IMR-90 (cell line): ENCODE measurements at regions not wholly inside any gene's neighbourhood (a gene's known extent, or its start where the extent isn't known, plus 50 kb on each side); places are given as distances from the start of the nearest gene placed in this dataset.

Experiments used
- ATAC-seq: fragments of 200-7000 bp; cut with Tn5 transposase; 2 replicates; pipeline ENCODE4 v1.9.1; 2020; ENCODE audit warnings: low read depth, mild to moderate bottlenecking, moderate library complexity
- BruUV-seq: library from RNA; stranded (reverse); fragments of 400-500 nt; replicated peaks from 2 replicates; lab custom pipeline; 2021; lab: Mats Ljungman, UMichigan
- CTCF ChIA-PET: fragments of 300-600 bp; formaldehyde crosslinking; extraction: SDS; loops from one replicate; lab custom pipeline; 2021; ENCODE audit warnings: antibody characterized with exemption; lab: Yijun Ruan, JAX
- POLR2A ChIA-PET: fragments of 300-600 bp; sonication (Branson Sonifier 250); formaldehyde crosslinking; loops from one replicate; lab custom pipeline; 2022; ENCODE audit warnings: antibody characterized with exemption; ENCODE audit not compliant: unreplicated experiment; lab: Charles Lee
- DNase-seq: peaks from one replicate; pipeline ENCODE4 v3.0.0; 2013
- H2AFZ ChIP-seq: replicated peaks from 2 replicates; pipeline ENCODE3; 2013; ENCODE audit warnings: low read length, mild to moderate bottlenecking; ENCODE audit not compliant: poor library complexity
- H2AK5ac ChIP-seq: 2 replicates; pipeline ENCODE4 v1.6.1; 2013; ENCODE audit warnings: low read depth, low read length, inconsistent platforms
- H2AK9ac ChIP-seq: replicated peaks from 2 replicates; pipeline ENCODE3; 2013; ENCODE audit warnings: mild to moderate bottlenecking, low read depth, low read length, moderate library complexity; ENCODE audit not compliant: poor library complexity
- H2BK120ac ChIP-seq: 2 replicates; pipeline ENCODE4 v1.6.1; 2013; ENCODE audit warnings: low read depth, low read length, inconsistent platforms
- H2BK15ac ChIP-seq: 3 replicates; pipeline ENCODE4 v1.6.1; 2013; ENCODE audit warnings: low read depth, low read length, inconsistent platforms
- H2BK20ac ChIP-seq: 2 replicates; pipeline ENCODE4 v1.6.1; 2013; ENCODE audit warnings: low read depth, mild to moderate bottlenecking, inconsistent platforms, low read length, moderate library complexity
- H2BK5ac ChIP-seq: 2 replicates; pipeline ENCODE4 v1.6.1; 2013; ENCODE audit warnings: mild to moderate bottlenecking, low read depth, low read length, inconsistent platforms; ENCODE audit not compliant: poor library complexity, severe bottlenecking
- H3K14ac ChIP-seq: replicated peaks from 2 replicates; pipeline ENCODE4 v1.6.1; 2013; ENCODE audit warnings: low read depth, low read length, inconsistent platforms
- H3K18ac ChIP-seq: 2 replicates; pipeline ENCODE4 v1.6.1; 2013; ENCODE audit warnings: low read depth, low read length, control low read depth
- H3K23ac ChIP-seq: 2 replicates; pipeline ENCODE4 v1.6.1; 2013; ENCODE audit warnings: low read depth, low read length, inconsistent platforms
- H3K27ac ChIP-seq: 2 replicates; pipeline ENCODE4 v1.5.1; 2013; ENCODE audit warnings: mild to moderate bottlenecking, control low read depth, low read length; ENCODE audit not compliant: insufficient read depth
- H3K27me3 ChIP-seq: 2 replicates; pipeline ENCODE4 v1.6.1; 2013; ENCODE audit warnings: low read length; ENCODE audit not compliant: control insufficient read depth, insufficient read depth
- H3K36me3 ChIP-seq: 2 replicates; pipeline ENCODE4 v1.6.1; 2013; ENCODE audit warnings: low read length, mixed read lengths; ENCODE audit not compliant: control insufficient read depth, insufficient read depth
- H3K4ac ChIP-seq: 2 replicates; pipeline ENCODE4 v1.6.1; 2013; ENCODE audit warnings: low read depth, low read length, inconsistent platforms
- H3K4me1 ChIP-seq: 2 replicates; pipeline ENCODE4 v1.6.1; 2013; ENCODE audit warnings: low read length, mixed read lengths; ENCODE audit not compliant: control insufficient read depth, insufficient read depth
- H3K4me2 ChIP-seq: 2 replicates; pipeline ENCODE4 v1.6.1; 2013; ENCODE audit warnings: low read depth, mild to moderate bottlenecking, control low read depth, low read length, moderate library complexity
- H3K4me3 ChIP-seq: 2 replicates; pipeline ENCODE4 v1.5.1; 2013; ENCODE audit warnings: low read depth, mild to moderate bottlenecking, control low read depth, low read length, moderate library complexity; ENCODE audit not compliant: insufficient read depth
- H3K56ac ChIP-seq: 2 replicates; pipeline ENCODE4 v1.6.1; 2013; ENCODE audit warnings: low read length, inconsistent platforms; ENCODE audit not compliant: insufficient read depth; ENCODE audit errors: extremely low read depth
- H3K79me1 ChIP-seq, 2 experiments: 2 replicates each; pipeline ENCODE4 v1.6.1; 2013; ENCODE audit warnings: low read length in 2 of 2, inconsistent platforms in 1 of 2, low read depth in 1 of 2
- H3K9ac ChIP-seq: 2 replicates; pipeline ENCODE4 v1.6.1; 2013; ENCODE audit warnings: low read depth, low read length, control low read depth
- H3K9me1 ChIP-seq: 2 replicates; pipeline ENCODE4 v1.6.1; 2013; ENCODE audit warnings: low read length, inconsistent platforms; ENCODE audit not compliant: insufficient read depth
- H3K9me3 ChIP-seq: 2 replicates; pipeline ENCODE4 v1.6.1; 2013; ENCODE audit warnings: low read length; ENCODE audit not compliant: control insufficient read depth, insufficient read depth
- H4K20me1 ChIP-seq: 2 replicates; pipeline ENCODE4 v1.6.1; 2013; ENCODE audit warnings: low read length, inconsistent platforms; ENCODE audit not compliant: insufficient read depth
- H4K5ac ChIP-seq: 2 replicates; pipeline ENCODE4 v1.6.1; 2013; ENCODE audit warnings: mild to moderate bottlenecking, low read depth, low read length, control low read depth
- H4K8ac ChIP-seq, 2 experiments: 2 replicates each; pipeline ENCODE4 v1.6.1; 2013; ENCODE audit warnings: low read depth in 2 of 2, low read length in 2 of 2, control low read depth in 1 of 2, inconsistent platforms in 1 of 2
- H4K91ac ChIP-seq: 2 replicates; pipeline ENCODE4 v1.6.1; 2013; ENCODE audit warnings: low read depth, low read length, inconsistent platforms; ENCODE audit not compliant: insufficient read depth
- MAFK ChIP-seq: IDR thresholded peaks from 2 replicates; pipeline ENCODE4 v1.6.1; 2012; ENCODE audit warnings: low read depth, low read length, improper control_type of control experiment
- NFE2L2 ChIP-seq: fragments of 150-350 bp; IDR thresholded peaks from 2 replicates; pipeline ENCODE4 v1.6.1; 2016; ENCODE audit warnings: low read depth, mild to moderate bottlenecking, low read length
- WGBS, 2 experiments: methylation state at CpG; one replicate each; pipeline versions ENCODE4 v1.1.5 to v1.1.7; 2013; ENCODE audit warnings: missing lambda C conversion rate in 2 of 2; ENCODE audit not compliant: insufficient read length in 1 of 2; ENCODE audit errors: extremely low coverage in 2 of 2; 5-methylcytosine and 5-hydroxymethylcytosine counted together
- dilution Hi-C: fragments of 300-500 bp; cut with HindIII; formaldehyde crosslinking; loops from one replicate; pipeline ENCODE4 v1.14.3; 2018; ENCODE audit warnings: low sequenced_read_pairs; ENCODE audit not compliant: unreplicated experiment
- in situ Hi-C: fragments of 300-500 bp; cut with MboI; formaldehyde crosslinking; loops from 3 replicates; pipeline ENCODE4 v1.14.3; 2019; ENCODE audit warnings: low sequenced_read_pairs, inconsistent platforms, mixed read lengths
- intact Hi-C: fragments of 100-400 bp; cut with micrococcal nuclease; formaldehyde crosslinking; loops from 2 replicates; pipeline ENCODE4 v1.10.0; 2022

- Histone ChIP-seq H3K14ac (peak overlapping the region; percentile 8), H4K5ac (peak overlapping the region; percentile 77; the same call in 1 of the 2 replicates), H3K79me1 (no peaks in the 10 kb centered on the region), H3K18ac (peak overlapping the region; percentile 86), H2AK5ac (peak overlapping the region; percentile 46), H2BK15ac (peak overlapping the region; percentile 76; the same call in 2 of the 3 replicates), H3K36me3 (no peaks in the 10 kb centered on the region), H3K9me1 (peaks cover 13% of the 10 kb centered on the region), H3K56ac (no peak overlapping the region), H3K4ac (peak overlapping the region; percentile 69), H3K4me1 (peaks cover 15% of the 10 kb centered on the region), H4K20me1 (no peaks in the 10 kb centered on the region), H3K27ac (no peak overlapping the region), H3K4me2 (no peak overlapping the region), H4K91ac (peak overlapping the region; percentile 60; the same call in 1 of the 2 replicates), H3K23ac (no peak overlapping the region), H3K27me3 (no peaks in the 10 kb centered on the region), H3K9ac (no peak overlapping the region), H2BK20ac (peak overlapping the region; percentile 24), H2AK9ac (no peak overlapping the region), H3K9me3 (no peaks in the 10 kb centered on the region), H2BK5ac (peak overlapping the region; percentile 5), H4K8ac (peak overlapping the region; percentile 22 to 25; a peak in 2 of 4 replicates), H3K4me3 (no peak overlapping the region), H2BK120ac (peak overlapping the region; percentile 74), H2AFZ (no peak overlapping the region)
- dilution Hi-C loops, result no loop called here
- in situ Hi-C loops, result no loop called here
- DNase-seq (no peak), ATAC-seq (no peak)
- ChIA-PET POLR2A (no interaction called here), CTCF (interaction anchor here (0.6 kb wide), 1 partner anchor 781 kb away, joined by 6 read pairs; no protein-coding TSS in a partner anchor)
- intact Hi-C loops, result loop anchor here (5.0 to 10.0 kb wide), 2 partner anchors 67 to 485 kb away; no protein-coding TSS in a partner anchor
- no TSS peak for BruUV-seq
- TF ChIP-seq MAFK, result peak; percentile 79
- no peak for TF ChIP-seq NFE2L2
- WGBS, 2 experiments, result 75% methylated on average over 1 of the region's 5 CpGs; no CpG with 5 or more reads in 1 of the 2 experiments
Measured at GRCh38 chr5:56349461-56349860, 116.3 kb upstream of the ANKRD55 start.
